ENCODE measurements at regions not wholly inside any gene's neighbourhood (a gene's known extent, or its start where the extent isn't known, plus 50 kb on each side); places are given as distances from the start of the nearest gene placed in this dataset.

DNA sequence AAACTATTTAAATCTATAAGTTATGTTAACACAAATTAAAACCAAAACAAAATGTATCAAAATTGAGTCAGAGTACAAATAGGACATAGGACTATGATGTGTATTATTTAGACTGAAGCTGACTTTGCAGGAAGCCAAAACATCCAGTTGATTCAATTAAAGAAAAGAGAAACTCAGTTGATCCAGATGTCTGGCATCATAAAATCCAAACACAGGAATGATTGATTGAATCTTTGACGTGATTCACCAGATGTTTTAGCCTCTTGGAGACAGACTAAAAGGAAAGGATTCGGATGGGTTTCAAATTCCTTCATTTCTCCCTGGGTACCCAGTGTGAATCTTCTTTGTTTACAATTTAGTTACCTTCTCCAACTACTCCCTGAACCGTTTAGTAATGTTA, 272.9 kb downstream of the IRS1 start:
- DNase-seq (ENCODE audit: low spot score): no peak

DNA sequence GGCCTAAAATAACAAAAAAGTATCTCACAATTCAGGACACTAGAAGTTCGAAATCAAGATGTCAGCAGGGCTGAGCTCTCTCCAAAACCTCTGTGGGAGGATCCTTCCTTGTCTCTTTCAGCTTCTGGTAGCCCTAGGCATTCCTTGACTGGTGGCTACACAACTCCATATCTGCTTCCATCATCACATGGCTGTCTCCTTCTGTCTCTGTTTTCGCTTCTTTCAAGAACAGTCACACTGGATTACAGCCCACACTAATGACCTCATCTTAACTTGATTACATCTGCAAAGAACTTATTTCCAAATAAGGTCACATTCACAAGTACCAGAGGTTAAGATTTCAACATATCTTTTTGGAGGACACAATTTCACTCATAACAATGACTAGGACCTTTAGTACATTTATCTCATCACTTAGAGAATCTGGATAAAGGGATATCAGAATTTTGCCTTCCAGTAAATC, 275.2 kb downstream of the IRS1 start:
- DNase-seq (ENCODE audit: low spot score): no peak

DNA sequence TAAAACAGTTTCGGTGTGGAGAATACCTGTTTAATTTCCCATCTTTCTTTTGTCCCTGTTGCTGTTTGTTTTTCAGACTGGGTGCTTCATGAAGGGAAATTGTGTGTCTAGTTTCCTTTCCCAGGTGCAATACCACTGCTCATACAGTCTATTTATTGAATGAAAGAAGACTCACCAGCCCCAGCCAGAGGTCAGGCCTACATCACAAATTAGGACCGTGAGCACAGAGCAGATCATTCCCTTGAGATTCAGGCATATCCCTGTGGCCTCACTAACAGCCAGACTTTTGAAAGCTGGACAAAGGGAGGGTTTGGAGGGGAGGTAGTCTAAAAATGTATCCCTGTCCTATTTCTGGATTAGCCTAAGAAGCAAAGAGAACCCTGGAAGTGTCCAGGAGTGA, 278.9 kb downstream of the IRS1 start:
- no peak for DNase-seq (ENCODE audit: low spot score)

DNA sequence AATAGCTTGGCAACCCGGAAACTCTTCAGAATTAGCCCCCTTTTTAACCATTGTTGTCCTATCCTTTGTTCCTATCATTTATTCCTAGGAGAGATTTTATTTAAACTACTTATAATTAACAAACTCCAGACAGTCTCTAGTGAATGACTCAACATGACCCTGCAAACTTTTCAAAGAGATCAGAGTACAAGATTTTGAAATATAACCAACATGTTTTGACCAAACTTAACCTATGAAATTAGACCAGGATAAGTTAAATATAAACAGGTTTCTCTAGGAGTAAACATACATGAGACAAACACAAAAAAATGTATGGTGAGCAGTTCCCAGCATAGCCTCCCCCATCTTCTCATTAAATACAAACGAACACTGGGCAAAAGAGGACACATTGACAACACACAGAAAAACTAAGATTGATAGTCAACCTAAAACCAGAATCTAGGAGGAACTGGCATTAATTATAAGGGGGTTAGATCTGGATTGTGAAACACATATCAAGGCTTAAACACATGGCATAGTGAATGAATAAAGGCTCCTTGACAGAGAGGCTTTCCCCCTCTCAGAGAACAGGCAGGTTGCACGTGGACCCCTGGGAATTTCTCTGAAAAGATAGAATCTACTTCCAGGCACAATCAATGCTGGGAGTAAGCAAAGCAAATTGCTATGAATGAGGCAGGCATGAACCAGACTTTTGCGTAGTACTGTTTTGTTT, 284.1 kb downstream of the IRS1 start:
- no peak for DNase-seq (ENCODE audit: low spot score)

DNA sequence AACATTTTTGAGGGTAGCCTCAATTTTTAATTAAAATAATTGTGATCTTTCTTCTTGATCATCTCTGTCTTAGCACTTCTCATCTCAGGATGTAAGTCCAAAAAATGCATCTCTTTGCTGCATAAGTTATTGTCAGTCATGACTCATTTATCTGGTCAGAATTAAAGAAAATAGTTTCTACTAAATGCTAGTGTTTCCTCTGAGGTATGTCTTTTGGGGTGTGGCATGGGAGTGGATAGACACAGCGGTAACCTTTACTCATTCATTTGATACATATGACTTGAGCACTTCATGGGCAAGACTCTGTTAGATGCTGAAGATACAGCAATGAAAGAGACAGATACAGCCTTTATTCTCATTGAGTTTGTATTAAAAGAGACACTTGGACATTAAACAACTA, 284.7 kb downstream of the IRS1 start:
- no peak for DNase-seq (ENCODE audit: low spot score)

DNA sequence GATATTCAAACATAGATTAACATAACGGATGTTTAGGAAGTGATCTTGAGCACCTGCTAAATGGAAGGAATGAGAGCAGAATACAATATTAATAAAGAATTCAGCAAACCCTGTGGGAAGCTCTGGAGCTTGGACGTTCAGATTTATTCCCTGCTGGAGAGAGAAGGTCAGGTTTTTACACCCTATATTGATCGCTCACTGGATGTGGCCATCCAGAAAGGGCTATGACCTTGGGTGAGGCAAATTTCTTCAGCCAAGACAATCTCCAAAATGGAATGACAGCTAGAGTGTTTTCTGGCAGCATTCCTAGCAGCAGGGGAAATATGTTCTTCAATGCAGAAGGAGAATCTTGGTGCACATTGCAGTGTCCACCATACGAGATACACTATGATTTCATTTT, 288.3 kb downstream of the IRS1 start:
- DNase-seq (ENCODE audit: low spot score): no peak

DNA sequence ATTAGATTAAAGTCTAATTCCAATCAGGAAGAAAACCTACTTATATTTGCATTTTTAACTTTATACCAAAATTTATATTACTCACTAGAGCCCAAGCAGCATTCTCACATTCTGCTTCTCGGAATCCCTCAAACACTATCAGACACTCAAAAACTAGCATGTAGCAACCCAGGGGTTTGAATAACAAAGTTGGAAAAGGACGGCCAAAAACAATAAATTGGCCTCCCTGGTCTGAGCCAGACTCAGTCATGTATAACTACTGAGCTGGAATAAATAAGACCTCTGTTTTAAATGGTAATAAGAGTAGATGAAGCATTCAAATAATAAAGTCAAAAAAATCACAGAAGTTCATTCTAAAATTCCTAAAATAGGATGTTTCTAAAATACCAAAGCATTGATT, 290.9 kb downstream of the IRS1 start:
- DNase-seq (ENCODE audit: low spot score): no peak

DNA sequence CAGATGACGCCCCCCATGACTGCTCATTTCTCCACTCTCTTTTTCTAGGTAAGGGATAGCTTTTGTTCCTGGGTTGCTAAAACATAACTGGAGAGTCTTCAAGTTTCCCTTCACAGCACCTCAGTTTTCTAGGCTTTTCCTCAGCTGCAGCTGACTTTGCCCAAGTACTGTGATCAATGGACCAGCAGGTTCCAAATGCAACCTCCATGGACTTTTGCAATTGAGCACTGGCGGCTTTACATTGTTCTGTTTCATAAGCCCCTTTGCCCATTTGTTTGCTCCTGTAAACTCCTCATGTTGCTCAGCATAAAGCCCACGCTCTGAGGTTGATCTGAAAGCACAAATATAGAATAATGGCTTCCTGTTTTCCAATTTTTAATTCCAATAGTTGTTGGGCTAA, 291.6 kb downstream of the IRS1 start:
- DNase-seq (ENCODE audit: low spot score): no peak

DNA sequence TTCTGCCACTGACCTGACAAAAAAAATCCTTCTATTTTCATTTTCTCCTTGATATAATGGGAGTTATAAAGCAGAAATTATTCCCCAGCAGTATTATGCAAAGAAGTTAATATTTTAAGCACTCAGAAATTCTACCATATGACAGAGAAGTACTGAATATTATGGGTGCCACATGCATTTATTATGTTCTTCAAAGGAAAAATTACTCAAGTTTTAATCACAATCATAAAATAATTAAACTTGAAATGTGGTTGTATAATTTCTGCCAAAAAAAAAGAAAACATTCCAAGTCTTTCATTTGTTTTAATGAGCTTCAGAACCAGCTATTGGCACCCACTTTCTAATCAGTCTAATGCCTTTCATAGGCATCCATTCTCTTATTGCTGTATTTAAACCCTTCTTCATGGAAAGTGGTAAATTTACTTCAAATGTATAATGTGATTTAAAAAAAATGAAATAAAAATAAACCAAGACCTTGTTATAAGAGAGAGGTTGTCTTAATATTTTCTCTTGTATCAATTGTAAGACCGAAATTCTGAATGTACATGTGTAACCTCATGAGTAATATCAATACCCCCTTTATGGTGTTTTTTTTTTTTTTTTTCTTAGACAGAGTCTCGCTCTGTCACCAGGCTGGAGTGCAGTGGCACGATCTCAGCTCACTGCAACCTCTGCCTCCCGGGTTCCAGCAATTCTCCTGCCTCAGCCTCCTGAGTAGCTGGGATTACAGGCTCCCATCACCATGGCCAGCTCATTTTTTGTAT, 302.3 kb downstream of the IRS1 start:
- DNase-seq (ENCODE audit: low spot score): no peak

DNA sequence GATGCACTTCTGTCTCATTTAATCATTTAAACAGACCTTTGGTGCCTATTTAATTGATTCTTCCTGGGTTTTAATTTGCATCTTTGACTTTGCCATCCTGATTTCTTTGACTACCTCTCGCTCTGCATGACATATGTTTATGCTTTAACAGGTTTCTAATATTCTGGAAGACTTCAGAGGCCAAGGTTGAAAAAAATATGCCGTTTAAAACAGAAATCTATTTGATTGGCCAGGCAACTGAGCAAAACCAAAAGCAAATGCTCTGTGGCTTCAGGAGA, 303.4 kb downstream of the IRS1 start:
- no peak for DNase-seq (ENCODE audit: low spot score)

DNA sequence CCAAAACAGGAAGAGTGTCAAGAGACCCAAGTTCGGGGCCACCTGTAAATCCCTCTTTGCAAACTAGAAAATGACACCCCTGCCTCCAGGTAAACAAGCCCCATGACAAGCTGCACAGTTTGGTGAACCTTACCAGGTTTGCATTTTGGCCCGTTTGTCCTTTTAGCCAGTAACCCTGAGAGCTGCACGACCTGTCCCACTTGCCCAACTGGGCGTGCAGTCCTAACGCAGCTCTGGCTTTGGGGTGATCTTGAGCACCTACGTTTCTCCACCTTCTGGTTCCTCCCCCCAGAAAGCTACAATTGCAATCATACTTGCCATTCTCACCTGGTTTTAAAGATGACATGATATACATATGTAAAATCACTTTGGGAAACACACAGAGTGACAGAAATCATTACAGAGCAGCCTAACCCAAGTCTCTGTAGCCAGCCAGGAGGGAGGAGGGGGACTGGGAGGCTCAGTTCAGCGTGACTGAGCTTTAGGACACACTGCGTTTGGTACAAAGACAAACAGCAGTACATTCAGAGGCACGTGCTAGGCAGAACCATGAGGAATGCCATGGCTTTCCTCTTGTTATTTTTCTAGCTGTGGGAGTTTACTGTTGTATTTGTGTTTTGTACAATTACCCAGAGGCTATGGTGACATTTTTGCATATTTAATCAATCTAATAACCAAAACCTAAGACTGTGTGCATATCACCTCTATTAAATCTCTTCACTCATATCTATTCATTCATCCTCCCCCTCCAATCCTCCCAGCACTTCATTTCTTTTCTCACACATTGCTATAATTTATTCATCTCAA, 304.0 kb downstream of the IRS1 start:
- DNase-seq (ENCODE audit: low spot score): no peak

DNA sequence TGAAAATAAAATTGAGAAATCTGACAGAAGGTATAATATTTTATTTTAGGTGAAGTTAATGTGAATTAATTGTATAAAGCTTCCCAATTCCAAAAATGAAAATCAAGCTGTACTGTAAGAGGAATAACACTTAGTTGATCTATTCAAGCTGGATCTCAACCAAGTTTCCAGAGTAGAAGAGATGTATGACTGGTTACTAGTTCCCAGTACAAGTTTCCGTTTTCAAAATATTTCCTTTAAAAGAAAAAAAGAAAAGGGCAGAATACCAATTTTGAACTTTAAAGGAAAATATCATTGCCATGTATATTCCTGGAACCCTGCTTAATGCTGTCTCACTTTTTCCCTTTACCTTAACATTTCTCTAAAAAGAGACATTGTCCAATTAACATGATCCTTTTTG, 308.5 kb downstream of the IRS1 start:
- DNase-seq (ENCODE audit: low spot score): no peak

DNA sequence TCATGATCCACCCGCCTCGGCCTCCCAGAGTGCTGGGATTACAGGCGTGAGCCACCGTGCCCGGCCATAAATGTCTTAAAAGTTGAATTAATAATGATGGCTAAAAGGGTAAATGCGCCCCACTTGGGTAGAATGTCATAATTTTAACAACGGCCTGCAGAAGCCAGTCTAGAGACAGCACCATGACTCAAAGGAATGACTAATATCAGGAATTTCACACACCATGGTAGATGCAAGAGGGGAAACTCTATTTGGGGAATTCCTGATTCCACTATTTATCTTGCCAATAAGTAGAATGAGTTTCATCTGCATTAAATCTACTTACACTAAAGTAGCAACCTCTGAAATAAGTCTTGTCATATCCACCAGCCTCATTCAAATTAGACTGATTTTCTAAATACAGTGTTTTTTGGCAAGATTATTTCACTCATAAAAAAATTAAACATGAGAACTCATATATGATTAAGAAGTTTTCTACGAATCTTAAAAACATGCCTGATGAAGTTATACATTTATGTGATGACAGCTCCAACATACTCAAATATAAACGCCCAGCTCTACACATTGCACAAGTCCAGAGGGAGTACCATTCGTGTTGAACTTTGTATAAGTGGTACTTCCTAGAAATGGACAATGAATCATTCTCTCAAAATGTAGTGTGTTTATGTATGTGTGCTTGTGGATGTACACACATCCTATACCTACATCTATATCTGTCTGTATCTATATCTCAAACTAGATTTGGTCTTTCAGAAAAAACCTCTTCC, 309.7 kb downstream of the IRS1 start:
- no peak for DNase-seq (ENCODE audit: low spot score)

DNA sequence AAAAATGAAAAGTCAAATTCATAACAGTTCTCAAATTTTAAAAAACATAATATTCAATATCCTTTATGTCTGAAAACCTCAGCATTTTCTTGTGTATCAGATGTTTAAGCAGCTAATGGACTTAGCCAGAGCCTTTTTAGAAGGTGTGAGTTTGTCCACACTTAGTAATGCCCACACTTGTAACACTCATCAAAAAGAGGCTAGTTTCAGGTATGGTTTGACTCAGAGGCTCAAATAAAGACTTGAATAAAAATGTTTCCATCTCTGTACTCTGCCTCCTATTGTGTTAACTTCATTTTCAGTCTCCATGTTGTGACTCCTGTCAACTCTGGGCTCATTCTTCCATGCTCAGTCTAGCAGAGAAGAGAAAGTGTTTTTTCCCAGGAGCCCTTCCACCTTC, 311.6 kb downstream of the IRS1 start:
- DNase-seq (ENCODE audit: low spot score): no peak

DNA sequence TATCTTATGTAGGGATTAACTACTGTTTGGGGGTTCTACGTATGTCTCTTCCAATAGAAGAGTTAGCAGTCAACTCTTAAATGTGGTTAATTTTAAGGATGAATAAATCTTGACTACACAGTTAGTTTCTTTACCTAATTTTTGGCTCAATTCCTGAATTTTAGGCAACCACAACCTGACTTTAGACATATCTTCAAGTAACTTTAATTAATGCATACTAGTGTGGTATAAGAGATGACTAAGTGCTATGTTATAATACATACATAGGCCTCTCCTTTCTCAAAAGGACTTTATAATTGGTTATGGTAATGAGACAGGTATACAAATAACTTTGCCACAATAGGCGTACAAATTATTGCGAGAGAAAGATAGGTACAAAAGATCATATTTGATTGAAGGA, 312.0 kb downstream of the IRS1 start:
- no peak for DNase-seq (ENCODE audit: low spot score)

DNA sequence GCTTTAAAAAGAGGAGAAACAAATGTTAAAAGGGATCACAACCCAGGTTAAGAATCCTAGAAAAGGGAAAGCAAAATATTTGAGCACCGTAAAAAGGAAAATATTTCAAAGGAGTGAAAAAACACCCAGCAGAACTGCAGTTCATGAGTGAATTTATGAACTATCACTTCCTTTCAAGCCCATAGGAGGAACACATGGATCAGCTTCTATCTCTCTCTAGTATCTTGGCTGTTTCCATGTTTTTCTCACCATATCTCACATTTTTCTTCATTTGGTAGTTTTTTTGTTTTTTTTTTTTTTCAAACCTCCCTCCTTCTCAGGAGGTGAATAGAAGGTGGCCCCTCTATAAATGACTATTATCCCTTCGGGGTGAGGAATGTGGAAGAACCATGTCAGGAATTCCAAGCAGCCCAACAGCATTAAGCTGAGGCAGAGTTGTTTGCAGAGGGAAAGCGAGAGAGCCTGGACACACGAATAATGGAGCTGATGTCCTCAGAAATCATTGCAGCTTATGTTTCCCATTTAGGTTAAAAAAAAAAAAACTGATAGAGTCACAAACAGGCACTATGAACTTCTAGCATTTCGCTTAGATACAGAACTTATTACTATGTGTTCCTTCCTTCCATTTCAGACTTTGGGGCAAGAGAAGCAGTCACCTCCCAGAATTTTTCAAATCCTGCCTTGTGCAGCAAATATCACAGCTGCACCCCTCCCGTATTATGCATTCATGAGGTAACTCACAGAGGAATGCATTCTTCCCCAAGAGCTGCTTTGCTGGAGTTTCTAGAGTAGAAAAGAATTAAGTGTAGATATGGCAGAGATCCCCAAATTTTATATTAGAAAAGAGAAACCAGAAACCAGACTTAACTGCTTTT, 315.6 kb downstream of the IRS1 start:
- DNase-seq (ENCODE audit: low spot score): no peak

DNA sequence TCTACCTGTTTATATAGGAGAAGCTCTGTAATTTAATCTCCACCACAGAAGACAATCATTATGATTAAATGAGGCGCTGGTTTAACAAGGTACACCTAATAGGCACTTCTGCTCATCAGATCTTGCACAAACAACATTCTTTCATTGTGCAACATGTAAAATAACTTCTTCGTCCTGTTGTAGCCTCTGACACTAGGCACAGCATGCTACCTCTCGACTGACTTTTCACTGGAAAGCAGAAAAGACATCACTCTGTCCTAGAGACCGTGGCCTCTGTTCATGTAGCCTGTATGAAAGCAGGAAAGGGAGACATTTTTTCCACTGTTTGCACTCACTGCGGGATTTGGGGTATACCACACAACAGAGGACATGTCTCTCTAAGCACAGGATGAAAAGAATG, 316.5 kb downstream of the IRS1 start:
- no peak for DNase-seq (ENCODE audit: low spot score)

DNA sequence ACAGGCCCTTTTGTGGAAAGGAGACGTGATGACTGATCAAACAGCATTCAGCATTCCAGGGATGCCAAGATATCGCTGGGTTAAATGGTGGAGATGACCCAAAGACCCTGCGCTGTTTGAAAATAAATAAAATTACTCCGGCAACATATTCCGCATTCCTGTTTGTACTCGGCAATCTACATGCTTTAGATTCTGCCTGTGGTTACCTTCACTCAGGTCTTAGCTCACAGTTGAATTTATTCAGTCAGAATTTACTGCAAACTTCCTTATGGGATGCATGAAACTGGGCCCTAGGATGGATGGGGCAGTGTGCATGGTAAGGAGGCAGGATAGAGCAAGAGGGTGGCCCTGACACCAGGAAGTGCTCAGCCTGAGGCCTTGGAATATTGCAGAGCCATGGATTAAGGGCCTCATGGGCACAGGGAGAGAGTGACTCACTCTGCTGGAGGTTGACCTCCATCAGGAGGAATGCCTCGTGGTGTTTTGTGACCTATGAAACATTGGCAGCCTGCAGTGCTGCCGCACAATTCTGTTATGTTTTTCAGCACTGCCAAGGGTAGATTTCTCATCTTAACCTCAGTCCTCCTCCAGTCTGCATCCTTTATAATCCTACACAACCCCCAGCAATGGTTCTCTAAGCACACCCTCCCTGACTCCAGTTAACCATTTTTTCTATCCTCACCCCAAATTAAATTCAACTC, 321.4 kb downstream of the IRS1 start:
- DNase-seq (ENCODE audit: low spot score): no peak

DNA sequence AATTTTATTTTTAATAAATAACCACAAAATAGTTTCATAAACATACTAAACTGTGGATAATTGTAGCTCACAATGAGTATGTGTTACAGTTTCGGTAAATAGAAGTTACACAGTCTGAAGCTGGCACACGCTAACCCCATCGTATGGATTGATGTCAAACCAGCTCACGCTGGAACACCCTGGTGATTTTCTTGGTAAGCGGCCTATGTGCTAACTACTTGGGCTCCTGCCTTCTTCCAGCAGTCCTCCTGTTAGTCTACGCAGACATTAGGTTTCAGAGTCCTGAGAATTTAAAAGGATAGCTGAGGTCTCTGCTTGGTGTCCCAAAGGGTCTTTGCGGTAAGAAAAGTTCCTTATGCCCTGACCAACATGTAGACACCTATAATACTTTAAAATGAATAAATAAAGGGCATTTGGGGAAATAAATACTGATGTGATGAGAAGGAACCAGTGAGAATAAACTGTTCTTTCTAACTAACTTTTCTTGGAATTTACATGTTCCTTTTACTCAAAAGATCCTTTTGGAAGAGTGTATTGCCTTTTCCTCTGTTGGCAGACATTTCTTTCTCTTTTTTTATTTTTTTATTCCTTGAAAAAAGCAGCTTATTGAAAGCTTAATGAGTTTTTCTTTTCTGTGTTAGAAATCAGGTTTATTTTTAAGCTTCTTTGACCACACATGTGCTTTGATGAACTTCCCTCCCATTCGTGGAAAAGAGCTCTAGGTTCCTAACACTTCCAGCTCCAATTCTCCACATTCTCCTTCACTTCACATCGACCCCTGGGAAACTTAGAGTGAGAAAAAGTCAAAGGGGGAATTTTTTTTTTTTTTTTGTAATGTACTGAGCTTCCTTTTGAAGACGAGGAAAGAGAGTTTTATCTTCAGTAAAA, 322.2 kb downstream of the IRS1 start:
- peak; percentile 6 for DNase-seq (ENCODE audit: low spot score)

DNA sequence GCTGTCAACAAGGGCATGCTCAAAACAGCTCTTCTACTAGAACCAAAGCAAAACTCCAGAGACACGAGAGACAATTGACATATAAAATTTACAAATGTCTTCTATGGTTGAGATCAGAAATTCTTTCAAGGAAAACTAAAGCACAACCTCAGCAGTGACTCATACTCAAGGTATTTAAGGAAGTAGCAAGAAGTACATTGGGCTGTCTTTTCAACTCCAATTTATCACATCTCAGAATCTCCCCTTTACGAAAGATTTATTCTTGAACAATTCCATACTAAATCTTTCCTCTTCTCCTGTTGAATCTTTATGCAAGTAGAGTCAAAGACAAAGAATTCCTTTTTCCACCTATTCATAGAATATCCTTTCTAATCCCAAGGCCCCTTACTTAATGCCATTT, 324.0 kb downstream of the IRS1 start:
- DNase-seq (ENCODE audit: low spot score): no peak

All from pons (tissue), 1 donor.